Mucosa of stomach (tissue), 1 donor: ENCODE measurements at regions not wholly inside any gene's neighbourhood (a gene's known extent, or its start where the extent isn't known, plus 50 kb on each side); places are given as distances from the start of the nearest gene placed in this dataset.

Experiments used
- H3K27me3 ChIP-seq: one replicate; pipeline ENCODE4 v1.7.0; 2013; ENCODE audit warnings: mild to moderate bottlenecking, low read length; ENCODE audit not compliant: control insufficient read depth, insufficient read depth
- H3K36me3 ChIP-seq: one replicate; pipeline ENCODE4 v1.7.0; 2013; ENCODE audit warnings: low read length; ENCODE audit not compliant: control insufficient read depth, insufficient read depth
- H3K4me1 ChIP-seq: one replicate; pipeline ENCODE4 v1.7.0; 2013; ENCODE audit warnings: mild to moderate bottlenecking, low read length; ENCODE audit not compliant: control insufficient read depth, insufficient read depth
- H3K4me3 ChIP-seq: one replicate; pipeline ENCODE4 v1.7.0; 2013; ENCODE audit warnings: low read length
- H3K9ac ChIP-seq: one replicate; pipeline ENCODE4 v1.7.0; 2013; ENCODE audit warnings: mild to moderate bottlenecking, low read length, moderate library complexity
- H3K9me3 ChIP-seq: one replicate; pipeline ENCODE4 v1.7.0; 2013; ENCODE audit warnings: mild to moderate bottlenecking, low read length, moderate library complexity; ENCODE audit not compliant: control insufficient read depth
- donor health status: Pancreatic carcinoma.

DNA sequence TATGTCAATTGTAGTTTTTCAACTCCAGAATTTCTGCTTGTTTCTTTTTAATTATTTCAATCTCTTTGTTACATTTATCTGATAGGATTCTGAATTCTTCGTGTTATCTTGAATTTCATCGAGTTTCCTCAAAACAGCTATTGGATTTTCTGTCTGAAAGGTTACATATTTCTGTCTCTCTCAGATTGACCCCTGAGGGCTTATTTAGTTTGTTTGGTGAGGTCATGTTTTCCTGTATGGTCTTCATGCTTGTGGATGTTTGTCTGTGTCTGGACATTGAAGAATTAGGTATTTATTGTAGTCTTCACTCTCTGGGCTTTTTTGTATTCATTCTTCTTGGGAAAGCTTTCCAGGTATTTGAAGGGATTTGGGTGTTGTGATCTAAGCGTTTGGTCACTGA lies 85.6 kb downstream of the SNAPC1 start:
- Histone ChIP-seq H3K36me3 (no peaks in the 10 kb centered on the region), H3K4me1 (no peaks in the 10 kb centered on the region), H3K27me3 (no peaks in the 10 kb centered on the region), H3K9me3 (no peaks in the 10 kb centered on the region), H3K9ac (no peak overlapping the region), H3K4me3 (no peak overlapping the region)

DNA sequence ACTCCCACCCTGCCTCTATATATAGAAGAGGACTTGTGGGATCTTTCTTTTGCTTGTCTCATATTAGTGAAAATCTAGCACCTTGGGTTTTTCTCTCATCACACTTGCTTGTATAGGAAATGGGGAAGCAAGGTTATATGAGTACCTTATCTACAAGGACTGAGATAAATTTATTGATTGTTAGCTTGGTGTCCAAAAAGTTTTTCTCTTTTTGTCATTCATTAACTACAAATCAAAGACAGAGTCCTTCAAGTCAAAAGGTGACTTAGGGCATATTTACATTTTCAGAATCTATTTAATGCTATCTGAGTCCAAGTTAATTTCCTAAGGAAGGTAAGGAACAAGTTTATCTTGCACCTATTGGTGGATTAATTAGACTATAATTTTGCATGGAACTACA lies 92.7 kb downstream of the SNAPC1 start:
- Histone ChIP-seq H3K4me3 (no peak overlapping the region), H3K9me3 (no peaks in the 10 kb centered on the region), H3K27me3 (peaks cover 5% of the 10 kb centered on the region), H3K9ac (no peak overlapping the region), H3K4me1 (no peaks in the 10 kb centered on the region), H3K36me3 (no peaks in the 10 kb centered on the region)

GRCh38 chr14:61860294-61860918 lies 98.2 kb downstream of the SNAPC1 start:
- no peak overlapping the region for H3K4me3 ChIP-seq
- H3K9me3 ChIP-seq, result no peaks in the 10 kb centered on the region
- H3K27me3 ChIP-seq, result peaks cover 5% of the 10 kb centered on the region
- H3K9ac ChIP-seq, result no peak overlapping the region
- H3K36me3 ChIP-seq, result no peaks in the 10 kb centered on the region
- no peaks in the 10 kb centered on the region for H3K4me1 ChIP-seq

DNA sequence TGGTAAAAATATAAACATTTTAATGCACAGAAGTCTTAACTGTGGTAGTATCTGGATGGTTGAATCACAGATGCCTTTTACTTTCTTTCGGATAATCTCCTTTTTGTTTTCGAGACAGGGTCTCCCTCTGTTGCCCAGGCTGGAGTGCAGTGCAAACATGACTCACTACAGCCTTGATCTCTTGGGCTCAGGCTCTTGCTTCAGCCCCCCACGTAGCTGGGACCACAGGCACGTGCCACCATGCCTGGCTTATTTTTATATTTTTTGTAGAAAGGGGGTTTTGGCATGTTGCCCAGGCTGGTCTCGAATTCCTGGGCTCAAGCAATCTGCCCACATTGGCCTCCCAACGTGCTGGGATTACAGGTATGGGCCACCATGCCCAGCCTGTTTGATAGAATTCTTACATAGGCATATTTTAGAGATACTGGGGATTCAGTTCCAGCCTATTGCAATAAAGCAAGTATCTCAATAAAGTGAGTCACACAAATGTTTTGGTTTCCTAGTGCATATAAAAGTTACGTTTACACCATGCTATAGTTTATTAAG lies 99.2 kb downstream of the SNAPC1 start:
- Histone ChIP-seq H3K9ac (no peak overlapping the region), H3K36me3 (no peaks in the 10 kb centered on the region), H3K4me1 (no peaks in the 10 kb centered on the region), H3K4me3 (no peak overlapping the region), H3K9me3 (no peaks in the 10 kb centered on the region), H3K27me3 (peaks cover 5% of the 10 kb centered on the region)

DNA sequence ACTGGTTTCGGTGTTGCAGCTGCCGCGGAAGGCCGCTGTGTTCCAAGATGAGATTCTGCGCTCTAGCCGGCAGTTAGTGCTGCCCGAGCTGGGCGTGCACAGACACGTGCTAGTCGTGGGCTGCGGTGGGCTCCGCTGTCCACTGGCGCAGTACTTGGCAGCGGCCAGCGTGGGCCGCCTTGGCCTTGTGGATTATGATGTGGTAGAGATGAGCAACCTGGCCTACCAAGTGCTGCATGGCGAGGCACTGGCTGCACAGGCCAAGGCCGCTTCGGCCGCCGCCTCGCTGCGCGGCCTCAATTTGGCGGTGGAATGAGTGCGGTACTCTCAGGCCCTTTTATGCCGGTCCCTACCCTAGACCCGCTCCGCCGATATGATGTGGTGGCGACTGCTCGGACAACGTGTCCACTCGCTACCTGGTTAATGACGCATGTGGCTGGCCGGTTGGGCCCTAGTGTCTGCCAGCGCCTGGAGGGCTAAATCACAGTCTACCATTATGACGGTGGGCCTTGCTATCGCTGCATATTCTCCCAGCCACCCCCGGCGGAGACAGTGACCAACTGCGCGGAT lies 102.2 kb downstream of the SNAPC1 start:
- Histone ChIP-seq H3K9ac (no peak overlapping the region), H3K4me1 (no peaks in the 10 kb centered on the region), H3K4me3 (no peak overlapping the region), H3K27me3 (no peaks in the 10 kb centered on the region), H3K36me3 (no peaks in the 10 kb centered on the region), H3K9me3 (no peaks in the 10 kb centered on the region)

DNA sequence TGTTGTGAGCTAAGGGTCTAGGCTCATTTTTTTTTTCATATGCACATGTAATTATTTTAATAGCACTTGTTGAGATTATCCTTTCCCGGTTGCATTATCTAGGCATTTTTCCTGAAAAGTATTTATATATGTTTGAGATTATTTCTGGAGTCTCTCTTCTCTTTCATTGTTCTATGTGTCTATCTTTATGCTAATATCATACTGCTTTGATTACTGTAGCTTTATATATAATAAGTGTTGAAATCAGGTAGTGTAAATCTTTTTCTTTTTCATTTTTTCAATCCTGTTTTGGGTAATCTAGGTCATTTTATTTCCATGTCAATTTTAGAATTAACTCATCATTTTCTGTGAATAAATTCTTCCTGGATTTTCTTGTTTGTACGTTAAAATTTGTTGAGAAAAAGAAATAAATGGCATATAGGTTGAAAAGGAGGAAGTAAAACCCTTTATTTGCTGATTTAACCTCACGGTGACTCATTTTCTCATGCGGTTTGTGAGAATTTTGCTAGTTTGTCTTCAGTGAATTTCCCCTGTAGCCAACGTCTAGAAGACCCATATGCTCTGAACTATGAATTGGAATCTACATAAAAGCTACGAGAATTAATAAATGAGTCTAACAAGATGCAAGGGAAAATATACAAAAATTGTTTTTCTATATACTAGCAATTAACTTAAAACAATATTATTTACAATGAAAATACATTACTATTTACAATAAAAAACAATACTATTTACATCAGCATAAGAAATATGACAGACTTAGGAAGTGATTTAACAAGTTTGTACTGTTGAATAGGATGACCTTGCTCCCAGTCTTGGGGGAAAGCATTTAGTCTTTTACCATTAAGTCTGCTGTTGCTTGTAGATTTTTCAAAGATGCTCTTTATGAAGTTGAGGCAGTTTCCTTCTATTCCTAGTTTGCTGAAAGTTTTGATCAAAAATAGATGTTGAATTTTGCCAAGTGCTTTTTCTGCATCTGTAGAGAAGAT lies 105.0 kb downstream of the SNAPC1 start:
- Histone ChIP-seq H3K4me3 (no peak overlapping the region), H3K9me3 (no peaks in the 10 kb centered on the region), H3K9ac (no peak overlapping the region), H3K4me1 (no peaks in the 10 kb centered on the region), H3K36me3 (no peaks in the 10 kb centered on the region), H3K27me3 (no peaks in the 10 kb centered on the region)

DNA sequence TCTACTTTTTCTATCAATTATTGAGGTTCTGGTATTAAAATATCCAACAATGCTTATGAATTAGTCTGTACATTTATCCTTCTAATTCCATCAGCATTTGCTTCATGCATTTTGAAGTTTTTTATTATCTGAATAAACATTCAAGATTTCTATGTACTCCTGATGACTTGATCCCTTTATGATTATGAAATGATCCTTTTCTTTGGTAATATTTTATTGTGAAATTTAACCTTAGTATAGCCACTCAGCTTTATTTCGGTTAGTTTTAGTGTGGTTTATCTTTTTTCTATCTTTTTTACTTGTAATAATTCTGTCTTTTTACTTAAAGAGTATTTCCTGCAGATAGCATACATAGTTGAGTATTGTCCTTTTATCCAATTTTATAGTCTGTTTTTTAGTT lies 106.6 kb downstream of the SNAPC1 start:
- Histone ChIP-seq H3K9ac (no peak overlapping the region), H3K4me3 (no peak overlapping the region), H3K27me3 (no peaks in the 10 kb centered on the region), H3K9me3 (no peaks in the 10 kb centered on the region), H3K36me3 (no peaks in the 10 kb centered on the region), H3K4me1 (no peaks in the 10 kb centered on the region)

GRCh38 chr14:61870163-61870562 lies 107.9 kb downstream of the SNAPC1 start:
- Histone ChIP-seq H3K27me3 (no peaks in the 10 kb centered on the region), H3K9me3 (no peaks in the 10 kb centered on the region), H3K4me3 (no peak overlapping the region), H3K36me3 (no peaks in the 10 kb centered on the region), H3K4me1 (no peaks in the 10 kb centered on the region), H3K9ac (no peak overlapping the region)

- Histone ChIP-seq H3K36me3 (no peaks in the 10 kb centered on the region), H3K9ac (no peak overlapping the region), H3K27me3 (no peaks in the 10 kb centered on the region), H3K4me1 (peaks cover 7% of the 10 kb centered on the region), H3K4me3 (no peak overlapping the region), H3K9me3 (no peaks in the 10 kb centered on the region)
Observed at GRCh38 chr14:61872452-61872851, 110.2 kb downstream of the SNAPC1 start.

GRCh38 chr14:61875483-61875882 lies 113.3 kb downstream of the SNAPC1 start:
- no peaks in the 10 kb centered on the region for H3K36me3 ChIP-seq
- no peaks in the 10 kb centered on the region for H3K9me3 ChIP-seq
- peaks cover 15% of the 10 kb centered on the region for H3K4me1 ChIP-seq
- H3K4me3 ChIP-seq, result no peak overlapping the region
- H3K27me3 ChIP-seq, result no peaks in the 10 kb centered on the region
- no peak overlapping the region for H3K9ac ChIP-seq

GRCh38 chr14:61876362-61877034 lies 114.3 kb downstream of the SNAPC1 start:
- Histone ChIP-seq H3K9me3 (no peaks in the 10 kb centered on the region), H3K4me3 (no peak overlapping the region), H3K4me1 (peaks cover 15% of the 10 kb centered on the region), H3K9ac (no peak overlapping the region), H3K27me3 (no peaks in the 10 kb centered on the region), H3K36me3 (no peaks in the 10 kb centered on the region)
